Activated naive CD4-positive, alpha-beta T cell treated with anti-CD3 and anti-CD28 coated beads for 36 hours (primary cell): ENCODE measurements at regions not wholly inside any gene's neighbourhood (a gene's known extent, or its start where the extent isn't known, plus 50 kb on each side); places are given as distances from the start of the nearest gene placed in this dataset.

Source experiments
- CTCF ChIA-PET: fragments of 350-600 bp; sonication (Branson Sonifier 250); formaldehyde crosslinking; loops from one replicate; lab custom pipeline; 2021; ENCODE audit warnings: antibody characterized with exemption; lab: Charles Lee
- DNase-seq: peaks from one replicate; pipeline ENCODE4 v3.0.0-alpha.2; 2020
- H3K27ac Mint-ChIP-seq: one replicate; pipeline ENCODE4 v1.8.0; 2021; ENCODE audit warnings: mild to moderate bottlenecking, mixed read lengths
- H3K27me3 Mint-ChIP-seq: one replicate; pipeline ENCODE4 v1.8.0; 2021; ENCODE audit warnings: low read depth, mixed read lengths
- H3K36me3 Mint-ChIP-seq: one replicate; pipeline ENCODE4 v1.8.0; 2021; ENCODE audit warnings: low read depth, mixed read lengths
- H3K4me1 Mint-ChIP-seq: one replicate; pipeline ENCODE4 v1.8.0; 2021; ENCODE audit warnings: low read depth, mixed read lengths
- H3K4me3 Mint-ChIP-seq: one replicate; pipeline ENCODE4 v1.8.0; 2021; ENCODE audit warnings: mild to moderate bottlenecking, moderate library complexity, mixed read lengths
- H3K9me3 Mint-ChIP-seq: one replicate; pipeline ENCODE4 v1.8.0; 2021; ENCODE audit warnings: mixed read lengths
- intact Hi-C: fragments of 100-400 bp; cut with micrococcal nuclease; formaldehyde crosslinking; loops from one replicate; pipeline ENCODE4 v1.15.1; 2023

DNA sequence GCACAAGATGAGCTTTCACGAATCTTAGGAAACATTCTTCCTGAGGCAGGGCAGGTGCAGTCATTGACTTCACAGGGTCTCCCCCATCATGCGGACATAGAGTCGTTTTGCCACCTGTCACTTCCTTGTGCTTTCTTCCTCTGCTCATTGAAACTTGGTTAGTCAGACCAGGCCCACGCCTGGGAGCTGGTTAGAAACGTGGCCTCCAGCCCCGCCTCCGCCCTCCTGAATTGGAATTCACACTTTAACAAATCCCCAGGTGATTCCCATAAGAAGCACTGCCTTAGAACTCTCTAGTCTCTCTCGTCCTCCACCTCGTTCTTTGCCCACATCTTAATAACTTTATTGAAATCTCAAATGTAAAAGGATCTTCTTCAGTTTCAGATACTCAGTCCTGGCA, 265.5 kb upstream of the FZD8 start:
- H3K27ac Mint-ChIP-seq: no peak overlapping the region
- H3K4me3 Mint-ChIP-seq: no peak overlapping the region
- no peaks in the 10 kb centered on the region for H3K9me3 Mint-ChIP-seq
- intact Hi-C loops: no loop called here
- H3K36me3 Mint-ChIP-seq: no peaks in the 10 kb centered on the region
- no peak for DNase-seq
- no peaks in the 10 kb centered on the region for H3K4me1 Mint-ChIP-seq
- no peaks in the 10 kb centered on the region for H3K27me3 Mint-ChIP-seq
- CTCF ChIA-PET: no interaction called here

DNA sequence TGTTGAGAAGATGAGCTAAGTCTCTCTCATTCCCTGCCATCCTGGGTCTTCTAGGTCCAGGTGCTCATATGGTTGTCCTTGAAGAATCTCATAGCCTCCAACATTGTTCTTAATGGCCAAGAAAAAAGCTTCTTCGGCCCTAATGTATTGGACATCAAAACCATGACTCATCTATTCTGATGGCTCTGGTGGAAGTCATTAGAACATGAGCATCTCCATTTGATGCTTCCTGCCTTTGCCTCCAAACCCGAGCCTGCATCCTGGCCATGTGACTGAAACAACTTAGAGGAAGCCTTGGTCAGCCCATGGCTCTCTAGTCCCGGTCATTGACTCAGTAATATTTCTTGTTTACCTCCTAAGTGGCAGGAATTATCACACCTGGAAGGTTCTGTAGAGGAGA, 264.1 kb upstream of the FZD8 start:
- H3K4me1 Mint-ChIP-seq: no peaks in the 10 kb centered on the region
- CTCF ChIA-PET: no interaction called here
- H3K9me3 Mint-ChIP-seq: no peaks in the 10 kb centered on the region
- H3K36me3 Mint-ChIP-seq: no peaks in the 10 kb centered on the region
- no peak for DNase-seq
- no peak overlapping the region for H3K27ac Mint-ChIP-seq
- intact Hi-C loops: no loop called here
- H3K4me3 Mint-ChIP-seq: no peak overlapping the region
- H3K27me3 Mint-ChIP-seq: no peaks in the 10 kb centered on the region

DNA sequence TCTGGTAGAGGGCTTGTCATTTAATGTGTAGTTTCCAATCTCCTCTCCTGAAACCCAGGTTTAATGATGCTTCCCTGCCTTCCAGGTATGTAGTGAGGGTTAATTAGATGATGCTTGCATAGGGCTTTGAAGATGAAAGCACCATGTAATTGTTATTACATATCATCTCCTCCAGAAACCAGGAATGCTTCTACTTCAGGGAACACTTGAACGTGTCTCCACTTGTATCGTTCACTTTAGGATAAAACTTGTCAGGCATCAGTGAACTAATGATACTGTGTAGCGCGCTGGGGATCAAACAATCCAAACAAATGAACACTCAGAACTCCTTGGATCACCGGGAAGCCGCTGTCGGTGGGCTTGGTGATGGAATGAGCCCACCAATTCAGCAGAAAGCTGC, 260.9 kb upstream of the FZD8 start:
- Mint-ChIP-seq H3K27me3 (no peaks in the 10 kb centered on the region), H3K4me3 (no peak overlapping the region), H3K36me3 (no peaks in the 10 kb centered on the region), H3K9me3 (no peaks in the 10 kb centered on the region), H3K4me1 (no peaks in the 10 kb centered on the region), H3K27ac (no peak overlapping the region)
- CTCF ChIA-PET: no interaction called here
- intact Hi-C loops: no loop called here
- DNase-seq: no peak

DNA sequence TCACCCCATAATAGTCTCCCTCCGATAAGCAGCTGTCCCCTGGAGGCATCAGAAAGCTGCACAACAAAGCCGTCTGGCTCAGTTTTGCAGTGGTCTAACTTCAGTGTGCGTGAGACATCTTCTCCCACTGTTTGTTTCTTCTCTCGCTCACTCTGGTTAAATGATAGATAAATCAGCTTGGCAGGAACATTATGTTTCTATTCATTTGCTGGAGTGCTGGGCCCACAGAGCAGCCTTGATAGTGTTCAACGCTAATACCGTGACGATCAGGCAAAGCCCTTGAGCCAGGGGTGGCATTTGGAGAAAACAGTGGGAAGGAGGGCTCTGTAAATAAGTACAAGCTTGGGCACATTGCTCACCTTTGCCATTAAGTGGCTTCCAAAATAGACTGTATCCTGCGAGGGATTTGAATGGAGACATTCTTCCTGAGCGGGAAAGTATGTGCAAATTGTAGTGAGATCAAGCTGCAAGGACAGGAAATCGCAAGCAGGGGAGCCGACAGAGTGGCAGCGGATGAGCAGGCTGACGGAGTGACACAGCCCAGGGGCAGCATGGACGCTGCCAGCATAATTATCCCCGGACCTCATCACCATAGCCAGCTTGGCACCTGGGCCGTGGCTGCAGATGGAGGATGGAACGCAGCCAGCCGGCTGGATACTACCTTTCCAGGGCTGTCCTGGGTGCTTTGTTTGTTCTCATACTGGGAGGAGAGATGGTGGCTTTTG, 256.8 kb upstream of the FZD8 start:
- H3K4me1 Mint-ChIP-seq: no peaks in the 10 kb centered on the region
- no peaks in the 10 kb centered on the region for H3K27me3 Mint-ChIP-seq
- intact Hi-C loops: no loop called here
- CTCF ChIA-PET: no interaction called here
- no peak overlapping the region for H3K4me3 Mint-ChIP-seq
- peaks cover 2% of the 10 kb centered on the region for H3K9me3 Mint-ChIP-seq
- H3K36me3 Mint-ChIP-seq: no peaks in the 10 kb centered on the region
- no peak for DNase-seq
- no peak overlapping the region for H3K27ac Mint-ChIP-seq

DNA sequence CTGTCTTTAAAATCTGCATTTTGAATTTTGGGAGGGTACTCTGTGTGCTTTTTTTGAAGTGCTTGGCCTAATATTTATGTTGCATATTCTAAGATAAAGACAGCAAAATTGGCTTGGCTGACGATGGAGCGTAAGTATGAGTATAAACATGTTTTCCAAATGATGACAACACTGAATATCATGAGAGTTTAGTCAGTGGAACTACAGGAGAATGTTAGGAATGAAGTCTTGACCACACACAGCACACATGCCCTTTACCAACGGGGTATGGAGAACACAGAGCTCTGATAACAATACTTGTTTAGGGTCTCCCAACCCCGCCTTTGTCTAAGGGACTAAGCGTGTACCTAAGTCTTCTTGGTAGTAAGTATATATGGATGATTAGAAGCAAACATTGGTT, 253.9 kb upstream of the FZD8 start:
- intact Hi-C loops: no loop called here
- H3K27me3 Mint-ChIP-seq: no peaks in the 10 kb centered on the region
- H3K27ac Mint-ChIP-seq: no peak overlapping the region
- no peak for DNase-seq
- no peaks in the 10 kb centered on the region for H3K36me3 Mint-ChIP-seq
- no peaks in the 10 kb centered on the region for H3K4me1 Mint-ChIP-seq
- H3K9me3 Mint-ChIP-seq: peaks cover 2% of the 10 kb centered on the region
- H3K4me3 Mint-ChIP-seq: no peak overlapping the region
- CTCF ChIA-PET: no interaction called here

DNA sequence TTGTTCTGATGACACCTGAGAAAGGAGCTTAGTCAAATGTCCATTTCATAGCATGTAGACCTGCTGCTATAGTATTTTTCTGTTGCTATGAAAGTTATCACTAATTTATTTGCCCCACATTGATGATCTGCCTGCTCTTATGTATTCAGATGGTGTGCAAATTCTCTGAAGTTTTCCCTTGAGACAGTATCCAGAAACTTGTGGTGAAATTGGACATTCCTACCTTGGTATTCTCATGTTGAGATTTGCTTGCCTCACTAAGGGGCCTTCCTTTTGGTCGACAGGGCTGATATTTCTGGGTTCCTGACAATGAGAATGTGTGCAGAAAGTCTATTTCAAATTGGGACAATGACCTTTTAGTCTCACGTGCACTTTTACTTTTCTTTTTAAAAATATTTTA, 253.2 kb upstream of the FZD8 start:
- CTCF ChIA-PET: no interaction called here
- DNase-seq: no peak
- no peaks in the 10 kb centered on the region for H3K27me3 Mint-ChIP-seq
- intact Hi-C loops: no loop called here
- H3K36me3 Mint-ChIP-seq: no peaks in the 10 kb centered on the region
- H3K4me3 Mint-ChIP-seq: no peak overlapping the region
- H3K9me3 Mint-ChIP-seq: peaks cover 2% of the 10 kb centered on the region
- H3K4me1 Mint-ChIP-seq: no peaks in the 10 kb centered on the region
- H3K27ac Mint-ChIP-seq: no peak overlapping the region

DNA sequence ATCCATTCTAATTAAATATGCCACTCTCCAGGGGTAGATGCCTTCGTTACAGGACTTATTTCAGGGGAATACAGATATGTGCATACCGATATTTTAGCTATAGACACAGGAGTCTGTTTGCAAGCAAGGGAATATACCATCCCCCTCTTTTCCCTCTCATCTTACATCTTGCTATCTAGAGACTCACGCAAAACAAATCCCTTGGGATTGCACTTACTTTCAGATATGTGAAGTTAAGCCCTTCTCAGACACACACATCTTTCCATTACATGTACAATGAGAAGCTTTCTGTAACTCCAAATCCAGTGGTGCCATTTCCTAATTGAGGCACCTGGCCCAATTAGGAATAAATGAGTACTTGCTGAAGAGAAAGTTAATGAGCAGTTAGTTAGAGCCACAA, 250.4 kb upstream of the FZD8 start:
- Mint-ChIP-seq H3K4me1 (no peaks in the 10 kb centered on the region), H3K36me3 (no peaks in the 10 kb centered on the region), H3K27ac (no peak overlapping the region), H3K4me3 (no peak overlapping the region), H3K27me3 (peaks cover 3% of the 10 kb centered on the region), H3K9me3 (peaks cover 4% of the 10 kb centered on the region)
- CTCF ChIA-PET: no interaction called here
- intact Hi-C loops: no loop called here
- DNase-seq: no peak

DNA sequence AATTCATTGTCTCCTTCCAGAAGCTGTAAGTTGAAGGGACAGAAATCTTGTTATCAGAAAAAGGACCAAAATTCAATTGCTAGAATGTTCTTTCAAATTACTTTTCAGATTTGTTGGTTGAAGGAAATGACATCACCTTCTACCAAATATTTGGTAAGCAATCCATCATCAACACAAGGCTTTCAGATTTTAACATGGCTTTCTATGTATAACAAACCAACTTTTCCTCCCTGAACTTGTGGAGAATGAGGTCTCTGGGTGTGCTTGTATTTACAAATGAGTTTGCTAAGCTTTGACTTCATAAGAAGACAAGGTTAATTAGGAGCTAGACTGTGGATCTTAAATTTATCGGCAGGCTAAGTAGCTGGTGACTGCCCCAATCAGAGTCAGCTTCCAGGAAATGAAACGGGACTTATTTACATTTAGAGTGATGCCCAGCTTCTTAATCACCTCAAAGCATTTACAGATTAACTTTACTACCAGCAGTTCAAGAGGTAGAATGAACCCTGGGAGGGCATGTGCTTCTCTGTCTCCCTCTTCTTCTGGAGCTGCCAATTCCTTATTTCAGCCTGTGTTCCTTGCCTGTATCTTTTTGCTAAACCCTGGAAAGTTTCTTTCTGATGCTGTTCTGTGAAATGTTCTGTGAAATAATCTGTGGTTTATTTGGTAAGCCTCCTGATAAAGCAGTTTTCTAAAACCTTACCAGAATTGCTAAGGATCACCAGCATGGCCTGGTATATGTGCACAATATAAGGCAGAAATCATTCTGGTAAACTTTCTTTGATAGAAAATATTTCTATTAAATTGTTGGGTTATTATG, 248.8 kb upstream of the FZD8 start:
- intact Hi-C loops: no loop called here
- H3K4me1 Mint-ChIP-seq: no peaks in the 10 kb centered on the region
- no peak for DNase-seq
- no peaks in the 10 kb centered on the region for H3K36me3 Mint-ChIP-seq
- H3K27ac Mint-ChIP-seq: no peak overlapping the region
- H3K4me3 Mint-ChIP-seq: no peak overlapping the region
- CTCF ChIA-PET: no interaction called here
- H3K9me3 Mint-ChIP-seq: peaks cover 4% of the 10 kb centered on the region
- peaks cover 3% of the 10 kb centered on the region for H3K27me3 Mint-ChIP-seq

DNA sequence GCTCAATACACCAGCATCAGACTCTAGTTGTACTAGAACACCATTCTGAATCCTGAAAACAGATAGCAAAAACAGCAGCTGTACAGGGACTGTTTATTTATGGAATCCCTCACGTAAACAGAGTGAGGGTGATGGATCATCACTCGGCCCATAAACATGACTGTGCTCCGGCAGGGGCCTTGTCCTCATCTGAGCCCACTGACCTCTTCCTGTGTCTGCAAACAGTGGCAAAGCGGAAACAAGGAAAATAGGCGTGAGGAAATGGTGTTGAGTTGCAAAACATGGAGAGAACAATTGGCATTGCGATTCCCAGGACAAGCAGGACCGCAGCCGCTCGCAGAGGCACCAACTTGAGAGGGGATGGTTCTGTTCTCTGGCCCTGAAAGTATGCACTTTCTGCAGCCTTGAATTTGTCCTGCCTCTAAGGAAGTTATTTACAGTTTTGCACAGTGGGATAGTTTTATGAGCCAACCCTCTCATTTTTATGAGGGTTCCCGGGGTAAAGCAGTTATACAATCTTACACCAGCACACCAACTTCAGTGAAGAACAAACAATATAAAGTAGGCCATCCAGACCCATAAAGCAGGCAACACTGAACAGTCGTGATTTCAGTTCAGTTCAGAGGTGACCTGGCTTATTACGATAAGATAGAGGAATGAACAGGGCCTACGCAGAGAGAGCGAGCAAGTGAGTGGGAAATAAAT, 248.0 kb upstream of the FZD8 start:
- Mint-ChIP-seq H3K4me1 (no peaks in the 10 kb centered on the region), H3K27me3 (peaks cover 3% of the 10 kb centered on the region), H3K9me3 (peaks cover 4% of the 10 kb centered on the region), H3K4me3 (no peak overlapping the region), H3K36me3 (no peaks in the 10 kb centered on the region), H3K27ac (no peak overlapping the region)
- DNase-seq: no peak
- intact Hi-C loops: no loop called here
- CTCF ChIA-PET: no interaction called here

DNA sequence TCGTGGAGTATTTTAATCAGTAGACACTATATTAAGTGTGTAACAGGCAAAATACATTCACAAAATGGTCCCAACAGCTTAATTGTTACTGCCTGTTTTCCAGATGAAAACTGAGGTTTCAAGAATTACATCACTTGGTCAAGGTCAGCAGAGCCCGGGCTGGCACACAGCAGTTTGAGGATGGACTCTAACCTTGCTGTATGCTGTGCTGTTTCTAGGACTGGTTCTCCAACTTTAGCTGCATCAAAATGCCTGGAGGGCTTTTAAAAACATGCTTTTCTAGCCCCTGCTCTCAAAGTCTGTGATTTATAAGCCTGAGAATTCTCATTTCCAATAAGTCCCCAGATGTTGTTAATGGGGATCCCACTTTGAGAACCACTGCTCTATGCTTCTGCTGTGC, 247.1 kb upstream of the FZD8 start:
- Mint-ChIP-seq H3K4me1 (no peaks in the 10 kb centered on the region), H3K27ac (no peak overlapping the region), H3K4me3 (no peak overlapping the region), H3K9me3 (peaks cover 4% of the 10 kb centered on the region), H3K36me3 (no peaks in the 10 kb centered on the region), H3K27me3 (peaks cover 3% of the 10 kb centered on the region)
- intact Hi-C loops: no loop called here
- CTCF ChIA-PET: interaction anchor here (0.6 kb wide), 1 partner anchor 11 kb away, joined by 3 read pairs; no protein-coding TSS in a partner anchor
- no peak for DNase-seq

DNA sequence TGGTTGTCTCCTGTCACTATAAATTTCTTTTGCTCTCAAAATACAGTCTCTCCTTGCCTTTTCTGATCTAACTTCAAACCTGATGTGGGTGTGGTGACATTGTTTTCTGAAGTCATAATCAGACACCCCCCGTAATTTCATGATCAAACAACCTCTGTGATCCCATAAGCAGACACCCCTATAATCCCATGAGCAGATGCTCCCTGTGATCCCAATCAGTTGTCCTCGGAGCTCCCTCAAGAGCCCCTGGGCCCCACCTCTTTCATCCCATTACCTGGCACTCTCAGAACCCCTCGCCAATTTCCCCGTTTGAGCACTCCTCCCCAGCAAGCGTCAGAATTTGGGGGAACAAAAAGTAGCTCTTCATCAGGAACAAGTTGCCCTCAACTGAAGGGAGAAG, 246.3 kb upstream of the FZD8 start:
- Mint-ChIP-seq H3K27ac (no peak overlapping the region), H3K4me1 (no peaks in the 10 kb centered on the region), H3K36me3 (no peaks in the 10 kb centered on the region), H3K9me3 (peaks cover 2% of the 10 kb centered on the region), H3K4me3 (no peak overlapping the region), H3K27me3 (peaks cover 3% of the 10 kb centered on the region)
- no peak for DNase-seq
- intact Hi-C loops: no loop called here
- CTCF ChIA-PET: interaction anchor here (0.6 kb wide), 1 partner anchor 11 kb away, joined by 3 read pairs; no protein-coding TSS in a partner anchor

DNA sequence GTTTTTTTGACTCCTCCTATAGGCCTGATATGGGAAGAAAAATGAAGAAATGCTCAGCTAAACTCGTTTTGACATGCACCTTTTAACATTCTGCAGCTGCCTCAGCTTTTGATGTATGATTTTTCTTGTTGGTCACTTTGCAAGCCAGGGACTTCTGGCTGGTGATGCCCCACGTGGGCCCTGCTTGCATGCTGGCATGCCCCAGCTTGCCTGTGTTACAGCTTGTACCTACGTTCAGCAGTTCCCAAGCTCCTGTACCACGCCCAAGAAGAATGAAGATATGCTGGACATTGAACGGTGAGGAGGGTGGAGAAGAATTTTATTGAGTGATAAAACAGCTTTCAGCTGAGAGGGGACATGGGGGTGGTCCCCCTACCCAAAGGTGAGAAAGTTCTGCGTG, 245.6 kb upstream of the FZD8 start:
- no peak for DNase-seq
- CTCF ChIA-PET: no interaction called here
- Mint-ChIP-seq H3K9me3 (peaks cover 2% of the 10 kb centered on the region), H3K4me3 (no peak overlapping the region), H3K4me1 (no peaks in the 10 kb centered on the region), H3K27me3 (peaks cover 3% of the 10 kb centered on the region), H3K27ac (no peak overlapping the region), H3K36me3 (no peaks in the 10 kb centered on the region)
- intact Hi-C loops: no loop called here
